Kidney epithelial cell (primary cell): ENCODE measurements at regions not wholly inside any gene's neighbourhood (a gene's known extent, or its start where the extent isn't known, plus 50 kb on each side); places are given as distances from the start of the nearest gene placed in this dataset.

Experiments
- DNase-seq: peaks from one replicate; pipeline ENCODE4 v3.0.0-alpha.2; 2010; ENCODE audit warnings: low read depth
- H3K27me3 ChIP-seq: 2 replicates; pipeline ENCODE4 v1.6.0; 2011; ENCODE audit warnings: low read length; ENCODE audit not compliant: control insufficient read depth, insufficient read depth
- H3K36me3 ChIP-seq: 2 replicates; pipeline ENCODE4 v1.5.1; 2011; ENCODE audit warnings: low read length; ENCODE audit not compliant: control insufficient read depth, insufficient read depth
- H3K4me3 ChIP-seq: 2 replicates; pipeline ENCODE4 v1.5.1; 2011; ENCODE audit warnings: low read depth, mild to moderate bottlenecking, control low read depth, low read length
- TF ChIP-seq, protein P1 (sequence below): IDR thresholded peaks from 2 replicates; pipeline ENCODE4 v1.5.1; 2011; ENCODE audit warnings: mild to moderate bottlenecking, moderate library complexity, low read length, control low read depth, inconsistent platforms; ENCODE audit not compliant: insufficient read depth, poor library complexity, severe bottlenecking

DNA sequence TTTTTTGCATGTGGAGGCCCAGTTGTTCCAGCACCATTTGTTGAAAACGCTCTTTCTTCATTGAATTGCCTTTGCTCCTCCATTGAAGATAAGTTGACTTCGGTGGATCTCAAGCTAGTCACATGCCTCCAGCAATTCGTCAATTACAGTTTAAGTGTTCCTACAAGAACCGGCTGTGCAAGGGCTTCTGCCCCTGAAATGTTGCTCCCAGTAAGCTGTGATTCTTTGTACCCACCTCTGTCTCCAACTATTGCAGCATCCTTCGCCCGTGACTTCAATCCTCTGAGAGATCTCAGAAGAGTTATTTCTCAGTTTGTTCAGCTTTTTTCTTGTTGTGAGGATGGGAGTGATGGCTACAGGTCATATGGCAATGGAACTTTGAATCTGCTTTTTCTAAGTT is 194.2 kb upstream of the B3GAT1 start:
- TF ChIP-seq, protein P1, sequence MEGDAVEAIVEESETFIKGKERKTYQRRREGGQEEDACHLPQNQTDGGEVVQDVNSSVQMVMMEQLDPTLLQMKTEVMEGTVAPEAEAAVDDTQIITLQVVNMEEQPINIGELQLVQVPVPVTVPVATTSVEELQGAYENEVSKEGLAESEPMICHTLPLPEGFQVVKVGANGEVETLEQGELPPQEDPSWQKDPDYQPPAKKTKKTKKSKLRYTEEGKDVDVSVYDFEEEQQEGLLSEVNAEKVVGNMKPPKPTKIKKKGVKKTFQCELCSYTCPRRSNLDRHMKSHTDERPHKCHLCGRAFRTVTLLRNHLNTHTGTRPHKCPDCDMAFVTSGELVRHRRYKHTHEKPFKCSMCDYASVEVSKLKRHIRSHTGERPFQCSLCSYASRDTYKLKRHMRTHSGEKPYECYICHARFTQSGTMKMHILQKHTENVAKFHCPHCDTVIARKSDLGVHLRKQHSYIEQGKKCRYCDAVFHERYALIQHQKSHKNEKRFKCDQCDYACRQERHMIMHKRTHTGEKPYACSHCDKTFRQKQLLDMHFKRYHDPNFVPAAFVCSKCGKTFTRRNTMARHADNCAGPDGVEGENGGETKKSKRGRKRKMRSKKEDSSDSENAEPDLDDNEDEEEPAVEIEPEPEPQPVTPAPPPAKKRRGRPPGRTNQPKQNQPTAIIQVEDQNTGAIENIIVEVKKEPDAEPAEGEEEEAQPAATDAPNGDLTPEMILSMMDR, result no peak
- no peaks in the 10 kb centered on the region for H3K27me3 ChIP-seq
- H3K36me3 ChIP-seq, result no peaks in the 10 kb centered on the region
- H3K4me3 ChIP-seq, result no peak overlapping the region
- no peak for DNase-seq

DNA sequence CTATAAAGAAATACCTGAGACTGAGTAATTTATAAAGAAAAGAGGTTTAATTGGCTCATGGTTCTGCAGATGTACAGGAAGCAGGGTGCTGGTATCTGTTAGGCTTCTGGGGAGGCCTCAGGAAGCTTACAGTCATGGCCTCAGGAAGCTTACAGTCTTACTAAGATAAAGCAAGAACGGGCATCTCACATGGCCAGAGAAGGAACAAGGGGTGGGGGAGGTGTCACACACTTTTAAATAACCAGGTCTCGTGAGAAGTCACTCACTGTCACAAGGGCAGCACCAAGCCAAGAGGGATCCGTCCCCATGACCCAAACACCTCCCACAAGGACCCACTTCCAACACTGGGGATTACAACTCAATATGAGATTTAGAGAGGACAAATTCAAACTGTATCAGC is 192.8 kb upstream of the B3GAT1 start:
- H3K27me3 ChIP-seq, result no peaks in the 10 kb centered on the region
- TF ChIP-seq, protein P1, result no peak
- no peaks in the 10 kb centered on the region for H3K36me3 ChIP-seq
- H3K4me3 ChIP-seq, result no peak overlapping the region
- DNase-seq, result no peak

DNA sequence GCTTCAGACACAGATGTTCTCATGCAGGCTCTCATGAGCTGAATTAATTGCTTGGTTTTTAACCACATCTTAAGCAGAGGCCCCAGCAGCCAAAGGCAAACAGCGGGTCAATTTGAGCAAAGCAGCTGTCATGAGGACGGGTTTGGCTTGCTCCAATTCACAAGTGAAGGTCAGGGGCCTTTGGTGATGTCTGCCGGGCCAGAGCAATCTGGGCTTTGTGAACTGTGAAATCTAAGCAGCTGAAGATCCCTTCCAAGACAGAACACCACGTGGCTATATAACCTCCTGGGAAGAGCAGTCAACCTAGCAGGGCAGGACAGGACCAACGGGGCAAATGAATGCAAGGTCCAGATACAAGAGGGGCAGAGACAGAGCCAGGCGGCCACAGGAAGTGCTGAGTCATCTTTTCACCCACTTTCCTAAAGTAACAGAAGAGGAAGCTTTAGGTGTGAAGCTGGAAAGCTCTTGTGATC is 187.3 kb upstream of the B3GAT1 start:
- Histone ChIP-seq H3K27me3 (no peaks in the 10 kb centered on the region), H3K4me3 (no peak overlapping the region), H3K36me3 (no peaks in the 10 kb centered on the region)
- DNase-seq, result no peak
- TF ChIP-seq, protein P1, result no peak

DNA sequence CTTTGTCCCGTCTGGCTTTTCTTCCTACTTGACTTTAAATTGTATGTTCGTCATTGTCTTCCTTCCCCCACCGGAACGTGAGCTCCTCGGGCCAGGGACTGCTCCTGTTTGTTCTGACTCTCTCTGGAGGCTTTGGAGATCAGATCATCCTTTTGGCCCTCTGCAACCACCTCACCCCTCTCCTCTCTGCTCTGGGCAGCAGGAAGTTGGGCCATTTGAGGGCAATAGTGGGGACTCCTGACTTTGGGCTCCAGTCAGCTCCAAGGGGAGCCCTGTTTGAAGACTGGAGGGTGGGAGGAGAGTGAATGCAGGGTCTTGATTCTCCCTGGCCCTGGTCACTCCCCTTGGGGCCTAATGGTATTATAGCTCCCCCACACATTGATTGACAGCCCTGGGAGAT is 186.3 kb upstream of the B3GAT1 start:
- no peak for DNase-seq
- TF ChIP-seq, protein P1, result no peak
- H3K27me3 ChIP-seq, result no peaks in the 10 kb centered on the region
- H3K36me3 ChIP-seq, result no peaks in the 10 kb centered on the region
- H3K4me3 ChIP-seq, result no peak overlapping the region

DNA sequence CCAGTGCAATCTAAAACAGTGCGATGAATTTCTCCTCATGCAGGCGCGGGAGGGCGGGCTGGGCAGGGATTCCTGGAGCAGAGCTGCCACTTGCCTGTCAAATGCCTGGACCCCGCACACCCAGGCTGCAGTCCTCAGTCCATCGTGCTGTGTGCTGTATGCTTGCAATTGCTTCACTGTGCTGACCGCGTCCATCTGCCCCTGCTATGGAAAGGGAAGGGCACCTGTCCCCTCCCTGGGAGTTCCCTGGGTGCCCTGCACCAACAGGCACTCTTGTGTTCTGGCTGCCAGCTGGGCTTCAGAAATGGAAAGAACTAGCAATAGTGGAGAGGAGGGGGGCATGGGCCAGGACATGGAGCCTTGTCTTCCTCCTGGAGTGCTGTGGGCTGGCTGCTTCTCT is 185.4 kb upstream of the B3GAT1 start:
- no peaks in the 10 kb centered on the region for H3K36me3 ChIP-seq
- DNase-seq, result no peak
- no peak overlapping the region for H3K4me3 ChIP-seq
- H3K27me3 ChIP-seq, result no peaks in the 10 kb centered on the region
- TF ChIP-seq, protein P1, result no peak

DNA sequence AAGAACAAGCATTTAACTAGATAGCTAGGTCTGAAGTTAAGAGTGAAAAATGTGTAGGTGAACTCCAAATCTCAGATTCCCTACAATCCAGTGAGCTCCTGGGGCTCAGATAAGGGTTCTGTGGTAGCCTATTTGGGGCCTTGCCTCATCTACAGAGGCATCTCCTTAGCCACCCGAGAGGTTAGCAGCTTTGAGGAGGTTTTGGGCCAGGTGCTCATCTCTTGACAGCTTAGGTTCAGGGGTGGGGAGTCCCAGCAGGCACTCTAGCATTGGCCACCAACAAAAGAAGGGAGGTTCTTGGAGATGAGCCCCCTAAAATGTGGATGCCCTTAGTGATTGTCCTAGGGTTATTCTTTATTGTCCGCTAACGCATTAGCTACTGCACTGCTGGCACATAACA is 184.4 kb upstream of the B3GAT1 start:
- H3K36me3 ChIP-seq, result no peaks in the 10 kb centered on the region
- TF ChIP-seq, protein P1, result no peak
- H3K4me3 ChIP-seq, result no peak overlapping the region
- DNase-seq, result no peak
- no peaks in the 10 kb centered on the region for H3K27me3 ChIP-seq
